Left lobe of liver (tissue), 2 donors: ENCODE measurements at regions not wholly inside any gene's neighbourhood (a gene's known extent, or its start where the extent isn't known, plus 50 kb on each side); places are given as distances from the start of the nearest gene placed in this dataset.
"Not testable (repeated sequence)": the region's sequence is repeated elsewhere in the genome, so short reads cannot be mapped to it uniquely, and the experiment has no call there.

Source experiments
- ATAC-seq: fragments of 200-7000 bp; cut with Tn5 transposase; one replicate; pipeline ENCODE4 v1.9.1; 2020; ENCODE audit warnings: mild to moderate bottlenecking, moderate library complexity
- DNase-seq: peaks from one replicate; pipeline ENCODE4 v3.0.0-alpha.2; 2020; ENCODE audit warnings: low spot score
- donor health status: DM: no; HTN: no; CAD: no; lungs with moderate emphysema.
- donor health status: DM: no; HTN: yes; CAD: no.

DNA sequence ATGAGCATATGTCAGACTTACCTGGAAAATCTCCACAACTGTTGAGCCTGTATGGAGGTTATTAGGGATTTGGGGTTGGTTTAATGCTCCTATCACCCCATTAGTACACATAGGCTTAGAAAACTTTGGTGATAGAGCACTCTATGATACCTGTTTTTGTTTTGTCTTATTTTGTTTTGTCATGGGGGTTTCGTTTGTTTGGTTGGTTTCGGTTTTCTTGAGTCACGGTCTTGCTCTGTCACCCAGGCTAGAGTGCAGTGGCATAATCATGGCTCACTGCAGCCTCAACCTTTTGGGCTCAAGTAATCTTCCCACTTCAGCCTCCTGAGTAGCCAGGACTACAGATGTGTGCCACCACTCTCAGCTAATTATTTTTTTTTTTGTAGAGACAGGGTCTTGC is 70.0 kb downstream of the MZT1 start:
- no peak for ATAC-seq
- no peak for DNase-seq

DNA sequence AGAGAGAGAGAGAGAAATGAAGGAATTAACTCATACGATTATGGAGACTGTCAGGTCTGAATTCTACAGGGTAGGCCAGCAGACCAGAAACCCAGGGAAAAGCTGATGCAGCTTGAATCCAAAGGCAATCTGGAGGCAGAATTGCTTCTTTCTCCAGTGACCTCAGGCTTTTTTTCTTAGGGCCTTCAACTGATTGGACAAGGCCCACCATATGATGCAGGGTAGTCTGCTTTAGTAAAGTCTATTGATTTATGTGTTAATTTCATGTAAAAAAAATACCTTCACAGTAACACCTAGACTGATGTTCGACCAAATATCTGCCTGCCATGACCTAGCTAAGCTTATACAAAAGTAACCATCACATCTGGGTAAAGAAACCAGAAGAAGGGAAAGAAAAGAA is 71.1 kb downstream of the MZT1 start:
- DNase-seq: no peak
- ATAC-seq: no peak

DNA sequence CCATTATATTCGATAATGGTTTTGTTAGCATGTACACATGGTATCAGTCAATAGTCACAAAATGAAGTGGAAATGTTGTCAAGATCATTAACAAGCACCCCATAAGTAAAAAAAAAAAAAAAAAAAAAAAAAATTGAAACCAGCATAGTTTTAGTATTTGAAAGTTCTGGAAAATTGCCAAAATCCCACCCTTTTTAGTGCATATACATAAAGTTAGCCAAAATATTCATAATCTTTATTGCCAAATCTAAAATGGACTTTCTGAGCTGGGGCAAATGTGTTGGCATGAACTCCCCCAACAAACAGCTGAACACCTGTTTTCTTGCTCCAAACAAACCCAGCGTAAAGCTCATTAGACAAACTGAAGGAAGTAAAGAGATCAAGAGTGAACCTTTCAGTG is 73.9 kb downstream of the MZT1 start:
- DNase-seq (no peak), ATAC-seq (no peak)

DNA sequence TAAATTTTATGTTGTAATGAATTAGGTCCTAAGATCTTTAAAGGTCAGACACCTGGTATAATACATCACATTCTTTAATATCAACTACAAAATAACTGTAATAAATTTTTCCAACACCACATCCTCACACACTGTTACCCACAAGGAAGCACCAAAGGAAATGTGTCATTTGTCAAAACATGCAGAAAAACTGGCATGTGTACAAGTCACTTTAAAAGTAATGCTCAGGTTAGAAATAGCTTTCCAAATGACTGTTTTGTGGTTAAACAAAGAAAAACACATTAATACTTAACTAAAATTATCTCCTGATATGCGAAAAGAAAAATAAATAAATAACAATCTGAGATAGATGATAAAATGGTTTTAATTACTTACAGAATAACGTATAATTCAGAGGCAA is 74.7 kb downstream of the MZT1 start:
- ATAC-seq: no peak
- no peak for DNase-seq

- DNase-seq (no peak), ATAC-seq (peak; percentile 37)
Measured at GRCh38 chr13:72651144-72651543, 76.3 kb downstream of the MZT1 start.

GRCh38 chr13:72650051-72650700 is 77.3 kb downstream of the MZT1 start:
- ATAC-seq: no peak
- no peak for DNase-seq

GRCh38 chr13:72648513-72649065 is 78.8 kb downstream of the MZT1 start:
- no peak for ATAC-seq
- no peak for DNase-seq

DNA sequence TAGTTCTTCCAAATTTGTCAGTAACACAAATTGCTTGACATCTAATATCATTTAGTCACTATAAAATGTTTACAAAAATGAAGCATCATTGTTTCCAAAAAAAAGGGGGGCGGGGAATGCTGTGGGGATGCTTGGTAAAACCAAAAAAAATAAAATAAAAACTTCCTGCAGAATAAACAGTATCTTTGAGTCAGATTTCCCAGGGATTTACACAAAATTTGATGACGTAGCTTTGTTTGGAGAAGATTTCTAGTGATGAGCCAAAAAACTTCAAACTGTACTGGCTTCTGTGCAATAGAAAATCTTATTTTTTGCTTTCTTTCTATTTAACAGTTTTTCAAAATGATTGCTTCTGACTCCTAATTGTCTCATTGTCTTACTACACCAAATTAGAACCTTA is 80.0 kb downstream of the MZT1 start:
- ATAC-seq: no peak

GRCh38 chr13:72645521-72645920 is 81.9 kb downstream of the MZT1 start:
- DNase-seq: no peak

More for the DNA sequence above, 80.0 kb downstream of the MZT1 start:
- no peak for DNase-seq

GRCh38 chr13:72643311-72643989 is 84.0 kb downstream of the MZT1 start:
- peak; percentile 58 for ATAC-seq
- DNase-seq: no peak

More at GRCh38 chr13:72645521-72645920, 81.9 kb downstream of the MZT1 start:
- no peak for ATAC-seq

GRCh38 chr13:72639377-72639776 is 88.1 kb downstream of the MZT1 start:
- ATAC-seq: no peak
- DNase-seq: no peak

GRCh38 chr13:72638059-72638815 is 89.2 kb downstream of the MZT1 start:
- DNase-seq (no peak), ATAC-seq (no peak)

- ATAC-seq: no peak
- DNase-seq: no peak
Measured at GRCh38 chr13:72637561-72637960, 89.9 kb downstream of the MZT1 start.

GRCh38 chr13:72634859-72635258 is 92.6 kb downstream of the MZT1 start:
- no peak for DNase-seq
- ATAC-seq: no peak

DNA sequence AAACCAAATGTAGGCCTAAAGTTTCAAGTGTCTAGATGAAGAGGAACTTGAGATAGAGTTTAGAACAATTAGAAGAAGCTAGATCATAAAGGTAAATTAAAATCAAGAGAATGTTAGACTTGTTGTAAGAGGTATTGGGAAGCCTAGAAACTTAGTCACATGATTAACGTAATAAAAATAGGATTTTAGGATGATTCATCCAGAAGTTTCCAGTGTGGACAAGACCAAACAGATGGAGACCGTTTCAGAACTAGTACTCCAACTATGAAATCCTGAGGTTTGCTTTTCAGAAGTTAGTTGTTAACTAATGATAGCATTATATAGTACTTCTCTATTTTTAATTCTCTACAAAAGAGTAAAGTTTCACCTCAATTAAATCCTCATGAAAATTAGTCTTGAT is 104.9 kb downstream of the MZT1 start:
- ATAC-seq (no peak), DNase-seq (no peak)

GRCh38 chr13:72620874-72621273 is 106.6 kb downstream of the MZT1 start:
- DNase-seq: no peak
- ATAC-seq: no peak

DNA sequence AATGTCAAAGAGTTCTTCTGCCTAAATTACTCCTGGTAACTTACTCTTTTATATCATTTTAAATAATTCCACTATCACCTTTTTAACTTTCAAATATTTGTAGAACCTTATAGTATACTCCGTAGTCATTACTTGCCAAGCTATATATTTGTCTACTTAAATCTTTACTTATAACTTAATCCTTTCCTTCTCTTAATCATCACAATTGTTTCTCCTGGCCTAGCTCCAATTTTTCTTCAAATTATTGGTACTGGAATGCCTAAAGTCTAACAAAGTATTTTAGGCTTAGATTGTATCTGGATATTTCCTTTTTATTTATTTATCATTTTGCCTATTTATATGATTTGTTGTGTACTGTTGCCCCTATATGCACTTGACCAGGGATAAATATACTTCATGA is 109.5 kb downstream of the MZT1 start:
- no peak for ATAC-seq
- DNase-seq: no peak

- ATAC-seq (no peak), DNase-seq (no peak)
Measured at GRCh38 chr13:72617186-72617585, 110.2 kb downstream of the MZT1 start.

DNA sequence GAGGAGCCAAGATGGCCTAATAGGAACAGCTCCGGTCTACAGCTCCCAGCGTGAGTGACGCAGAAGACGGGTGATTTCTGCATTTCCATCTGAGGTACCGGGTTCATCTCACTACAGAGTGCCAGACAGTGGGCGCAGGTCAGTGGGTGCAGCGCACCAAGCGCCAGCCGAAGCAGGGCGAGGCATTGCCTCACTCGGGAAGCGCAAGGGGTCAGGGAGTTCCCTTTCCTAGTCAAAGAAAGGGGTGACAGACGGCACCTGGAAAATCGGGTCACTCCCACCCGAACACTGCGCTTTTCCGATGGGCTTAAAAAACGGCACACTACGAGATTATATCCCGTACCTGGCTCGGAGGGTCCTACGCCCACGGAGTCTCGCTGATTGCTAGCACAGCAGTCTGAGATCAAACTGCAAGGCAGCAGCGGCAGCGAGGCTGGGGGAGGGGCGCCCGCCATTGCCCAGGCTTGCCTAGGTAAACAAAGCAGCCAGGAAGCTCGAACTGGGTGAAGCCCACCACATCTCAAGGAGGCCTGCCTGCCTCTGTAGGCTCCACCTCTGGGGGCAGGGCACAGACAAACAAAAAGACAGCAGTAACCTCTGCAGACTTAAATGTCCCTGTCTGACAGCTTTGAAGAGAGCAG is 117.1 kb downstream of the MZT1 start:
- DNase-seq: not testable (repeated sequence)

DNA sequence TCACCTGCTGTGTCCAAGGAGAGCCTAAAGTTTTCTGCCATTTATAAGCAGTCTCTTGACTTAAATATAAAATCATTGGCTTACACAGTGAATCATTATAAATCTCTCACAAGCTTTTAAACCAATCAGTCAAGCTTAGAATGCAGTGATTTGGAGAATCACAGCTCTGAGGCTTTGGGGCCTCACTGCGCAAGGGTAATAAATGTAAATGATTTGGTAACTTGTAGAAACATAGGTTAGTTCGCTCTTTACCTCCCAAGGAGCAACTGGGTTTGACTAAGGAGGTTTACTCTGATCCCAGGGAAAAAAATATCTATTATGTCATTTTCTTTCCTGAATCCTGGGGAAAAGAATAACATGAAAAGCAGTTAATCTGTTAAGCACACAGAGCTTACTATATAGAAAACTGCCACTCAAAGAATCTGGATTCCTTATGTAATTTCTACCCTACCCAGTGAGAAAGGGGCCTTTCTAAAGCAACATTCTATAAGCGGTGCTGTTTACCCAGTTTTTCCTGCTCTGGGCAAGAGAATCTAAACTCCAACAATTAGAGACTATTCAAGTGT is 128.2 kb downstream of the MZT1 start:
- ATAC-seq (no peak), DNase-seq (no peak)

More for the DNA sequence above, 117.1 kb downstream of the MZT1 start:
- not testable (repeated sequence) for ATAC-seq
